ENCODE measurements at regions not wholly inside any gene's neighbourhood (a gene's known extent, or its start where the extent isn't known, plus 50 kb on each side); places are given as distances from the start of the nearest gene placed in this dataset.

DNA sequence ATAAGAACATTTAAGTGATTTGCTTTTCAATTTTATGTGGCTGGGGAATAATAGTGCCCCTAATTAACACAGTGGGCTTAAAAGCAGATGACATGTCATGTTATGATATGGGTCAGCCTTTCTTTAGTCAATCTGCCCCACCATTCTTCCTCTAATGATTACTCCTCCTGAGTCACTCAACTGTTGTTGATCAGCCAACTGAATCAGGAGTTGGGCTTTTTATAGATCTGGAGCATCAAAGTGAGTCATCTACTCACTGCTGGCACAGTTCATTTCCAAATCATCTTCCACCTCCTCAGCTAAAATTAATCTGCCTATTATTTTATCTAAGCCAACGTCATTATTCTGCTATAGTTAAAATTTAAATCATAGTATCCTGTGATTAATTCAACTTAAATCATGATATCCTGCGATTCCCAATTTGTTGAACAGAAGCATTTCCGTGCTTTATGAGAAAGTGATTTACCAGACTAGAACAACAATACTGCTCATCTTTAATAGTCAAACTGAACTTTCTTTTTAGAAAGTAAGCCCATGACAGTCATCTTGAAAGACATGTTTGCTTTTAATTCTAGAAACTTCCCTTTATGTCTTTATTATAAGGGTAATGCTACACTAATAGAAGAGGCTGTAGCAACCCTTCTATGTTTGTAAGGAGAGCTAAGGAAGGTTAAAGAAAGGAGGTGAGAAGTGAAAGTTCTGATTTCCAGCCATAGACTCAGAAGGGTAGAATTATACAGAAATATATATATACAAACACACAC, 551.4 kb downstream of the TBC1D4 start:
- in situ Hi-C loops (cut with HindIII; ENCODE audit: low pct_unique_long_range_greater_than_20kb, low sequenced_read_pairs): no loop called here
- DNase-seq (ENCODE audit: low read depth, low spot score): no peak

DNA sequence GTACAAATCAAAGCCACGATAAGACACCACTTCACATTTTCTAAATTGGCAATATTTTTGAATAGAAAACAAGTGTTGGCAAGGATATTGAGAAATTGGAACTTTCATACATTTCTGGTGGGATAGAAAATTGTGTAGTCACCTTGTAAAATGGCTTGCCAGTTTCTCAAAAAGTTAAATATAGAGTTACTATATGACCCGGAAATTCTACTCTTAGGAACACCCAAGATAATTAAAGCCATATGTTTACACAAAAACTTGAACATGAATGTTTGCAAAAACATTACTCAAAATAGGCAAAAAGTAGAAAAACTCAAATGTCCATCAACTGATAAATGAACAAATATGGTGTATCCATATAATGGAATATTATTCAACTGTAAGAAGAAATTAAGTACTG, 552.5 kb downstream of the TBC1D4 start:
- no peak for DNase-seq (ENCODE audit: low read depth, low spot score)
- in situ Hi-C loops (cut with HindIII; ENCODE audit: low pct_unique_long_range_greater_than_20kb, low sequenced_read_pairs): no loop called here

DNA sequence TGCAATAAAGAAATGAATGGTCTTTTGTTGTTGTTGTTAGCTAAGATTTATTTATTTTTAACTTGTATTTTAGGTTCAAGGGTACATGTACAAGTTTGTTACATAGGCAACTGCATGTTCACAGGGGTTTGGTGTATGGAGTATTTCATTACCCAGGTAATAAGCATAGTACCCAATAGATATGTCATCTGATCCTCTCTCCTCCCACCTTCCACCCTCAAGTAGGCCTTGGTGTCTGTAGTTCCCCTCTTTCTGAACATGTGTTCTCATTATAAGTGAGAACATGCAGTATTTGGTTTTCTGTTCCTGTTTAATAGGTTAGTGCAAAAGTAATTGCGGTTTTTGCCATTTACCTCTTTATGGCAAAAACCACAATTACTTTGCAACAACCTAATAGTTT, 554.1 kb downstream of the TBC1D4 start:
- DNase-seq (ENCODE audit: low read depth, low spot score): no peak
- in situ Hi-C loops (cut with HindIII; ENCODE audit: low pct_unique_long_range_greater_than_20kb, low sequenced_read_pairs): no loop called here

- in situ Hi-C loops (cut with HindIII; ENCODE audit: low pct_unique_long_range_greater_than_20kb, low sequenced_read_pairs): no loop called here
- DNase-seq (ENCODE audit: low read depth, low spot score): no peak
Measured at GRCh38 chr13:74922963-74923362, 559.0 kb downstream of the TBC1D4 start.

- in situ Hi-C loops (cut with HindIII; ENCODE audit: low pct_unique_long_range_greater_than_20kb, low sequenced_read_pairs): no loop called here
- DNase-seq (ENCODE audit: low read depth, low spot score): no peak
Measured at GRCh38 chr13:74921326-74921725, 560.6 kb downstream of the TBC1D4 start.

- in situ Hi-C loops (cut with HindIII; ENCODE audit: low pct_unique_long_range_greater_than_20kb, low sequenced_read_pairs): no loop called here
- no peak for DNase-seq (ENCODE audit: low read depth, low spot score)
Measured at GRCh38 chr13:74920920-74921319, 561.0 kb downstream of the TBC1D4 start.

DNA sequence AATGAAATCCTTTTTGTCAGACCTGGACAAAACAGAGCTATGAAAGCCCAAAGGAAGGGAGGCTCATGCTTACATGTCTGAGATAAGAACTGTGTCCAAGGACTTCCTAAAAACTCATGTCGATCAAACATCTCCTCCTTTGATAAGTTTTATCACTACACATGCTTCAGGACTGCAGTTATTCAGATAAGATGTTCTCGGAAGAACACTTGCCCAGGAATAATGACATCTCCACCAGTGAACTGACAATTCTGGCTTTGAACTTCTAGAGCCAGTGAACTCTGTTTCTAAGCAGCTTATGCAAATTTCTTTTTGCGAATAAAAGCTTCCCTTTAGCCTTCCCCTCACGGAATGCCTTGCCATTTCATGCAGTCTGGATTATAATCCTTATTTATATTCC, 561.6 kb downstream of the TBC1D4 start:
- in situ Hi-C loops (cut with HindIII; ENCODE audit: low pct_unique_long_range_greater_than_20kb, low sequenced_read_pairs): no loop called here
- DNase-seq (ENCODE audit: low read depth, low spot score): no peak

- no peak for DNase-seq (ENCODE audit: low read depth, low spot score)
- in situ Hi-C loops (cut with HindIII; ENCODE audit: low pct_unique_long_range_greater_than_20kb, low sequenced_read_pairs): no loop called here
Measured at GRCh38 chr13:74919914-74920313, 562.1 kb downstream of the TBC1D4 start.

DNA sequence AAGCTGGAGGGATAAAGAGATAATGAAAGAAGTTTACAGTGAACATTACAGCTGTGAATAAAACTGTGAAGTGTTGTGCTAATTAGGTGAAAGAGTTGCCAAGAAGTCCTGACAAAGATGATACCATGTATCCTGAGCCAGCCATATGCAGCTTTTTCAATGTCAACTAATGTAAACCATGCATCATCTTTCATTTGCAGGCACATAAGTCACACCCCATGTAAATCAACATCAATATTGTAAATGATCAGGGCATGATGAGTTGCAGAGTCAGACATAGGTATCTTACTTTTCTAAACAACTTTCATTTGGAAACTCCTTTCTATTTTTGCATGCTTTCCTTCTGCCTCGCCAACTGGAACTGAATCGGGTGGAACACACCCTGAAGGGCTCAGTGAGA, 569.1 kb downstream of the TBC1D4 start:
- in situ Hi-C loops (cut with HindIII; ENCODE audit: low pct_unique_long_range_greater_than_20kb, low sequenced_read_pairs): no loop called here
- no peak for DNase-seq (ENCODE audit: low read depth, low spot score)

DNA sequence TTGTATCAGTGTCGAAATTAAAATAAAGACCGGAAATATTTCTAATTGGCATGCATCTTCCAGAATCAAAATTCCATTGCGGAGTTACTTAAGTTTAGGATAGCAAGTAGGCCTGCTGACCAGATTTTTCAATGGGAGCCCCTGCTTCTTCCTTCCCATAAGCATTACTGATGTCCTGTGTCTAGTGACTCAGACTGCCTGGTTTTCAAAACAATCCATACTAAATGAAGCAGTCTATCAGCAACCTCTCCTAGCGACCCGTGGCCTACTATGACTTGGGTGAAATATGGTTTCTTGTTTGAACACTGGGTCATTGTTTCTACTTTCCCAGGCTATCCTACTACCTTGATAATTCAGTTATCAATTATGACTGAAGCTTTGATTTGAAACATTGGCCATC, 571.6 kb downstream of the TBC1D4 start:
- no peak for DNase-seq (ENCODE audit: low read depth, low spot score)
- in situ Hi-C loops (cut with HindIII; ENCODE audit: low pct_unique_long_range_greater_than_20kb, low sequenced_read_pairs): no loop called here

DNA sequence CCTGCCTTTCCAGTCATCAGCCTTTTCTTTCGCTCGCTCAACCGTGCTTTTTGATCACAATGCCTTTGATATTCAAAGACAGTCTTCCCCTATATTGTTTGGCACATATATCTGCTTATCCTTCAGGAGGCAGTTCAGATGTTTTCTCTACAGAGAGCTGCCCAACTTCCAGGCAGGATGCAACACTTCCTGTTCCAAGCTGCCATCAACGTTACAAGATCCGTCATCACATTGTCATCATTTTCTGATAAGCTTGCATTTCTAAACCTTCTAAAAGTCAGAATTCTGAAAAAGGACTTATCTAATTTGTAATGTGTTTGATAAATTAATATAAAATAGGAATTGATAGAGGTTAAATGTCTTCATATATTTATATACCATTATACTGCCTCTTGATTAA, 574.2 kb downstream of the TBC1D4 start:
- in situ Hi-C loops (cut with HindIII; ENCODE audit: low pct_unique_long_range_greater_than_20kb, low sequenced_read_pairs): no loop called here
- DNase-seq (ENCODE audit: low read depth, low spot score): no peak

DNA sequence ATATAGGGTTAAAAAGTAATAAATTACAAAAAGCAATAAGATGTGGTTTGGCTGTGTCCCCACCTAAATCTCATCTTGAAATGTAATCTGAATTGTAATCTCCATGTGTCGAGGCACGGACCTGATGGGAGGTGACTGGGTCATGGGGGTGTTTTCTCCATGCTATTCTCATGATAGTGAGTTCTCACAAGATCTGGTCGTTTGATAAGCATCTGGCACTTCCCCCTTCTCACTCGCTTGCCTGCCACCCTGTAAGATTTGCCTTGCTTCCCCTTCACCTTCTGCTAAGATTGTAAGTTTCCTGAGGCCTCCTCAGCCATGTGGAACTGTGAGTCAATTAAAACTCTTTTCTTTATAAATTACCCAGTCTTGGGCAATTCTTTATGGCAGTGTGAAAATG, 577.4 kb downstream of the TBC1D4 start:
- DNase-seq (ENCODE audit: low read depth, low spot score): no peak
- in situ Hi-C loops (cut with HindIII; ENCODE audit: low pct_unique_long_range_greater_than_20kb, low sequenced_read_pairs): no loop called here

DNA sequence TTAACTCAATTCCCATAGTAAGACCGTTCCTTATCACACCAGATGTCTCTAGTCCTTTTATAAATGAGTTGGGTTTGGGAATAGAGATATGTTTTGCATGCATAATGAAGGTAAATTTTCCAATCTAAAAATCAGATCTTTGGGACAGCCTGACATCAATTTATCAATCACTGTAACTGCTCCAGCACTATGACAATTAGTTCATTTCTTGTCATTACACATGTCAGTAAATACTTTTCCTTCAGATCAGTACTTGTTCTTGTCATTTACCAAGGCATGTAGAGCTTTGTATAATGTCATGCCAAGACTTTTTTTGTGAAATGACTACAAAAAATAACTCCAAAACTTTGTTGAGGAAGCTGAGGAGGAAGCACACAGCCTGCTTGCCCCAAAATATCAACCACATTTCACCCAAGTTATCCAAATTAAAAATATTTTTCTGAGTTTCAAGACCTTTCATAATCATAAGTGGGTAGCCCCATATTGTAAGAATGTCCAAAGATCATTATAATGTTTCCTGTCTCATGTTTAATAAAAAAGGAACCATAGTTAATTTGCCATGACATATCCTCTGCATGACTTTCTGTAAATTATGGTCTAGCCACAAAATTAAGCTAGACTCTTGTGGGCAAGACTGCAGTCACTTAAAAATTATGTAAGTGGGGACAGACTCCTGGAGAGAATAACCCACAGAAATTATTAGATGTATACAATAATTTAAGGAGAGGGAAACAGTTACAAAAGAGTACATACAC, 586.8 kb downstream of the TBC1D4 start:
- DNase-seq (ENCODE audit: low read depth, low spot score): no peak
- in situ Hi-C loops (cut with HindIII; ENCODE audit: low pct_unique_long_range_greater_than_20kb, low sequenced_read_pairs): no loop called here

- in situ Hi-C loops (cut with HindIII; ENCODE audit: low pct_unique_long_range_greater_than_20kb, low sequenced_read_pairs): no loop called here
- no peak for DNase-seq (ENCODE audit: low read depth, low spot score)
Measured at GRCh38 chr13:74892096-74892495, 589.9 kb downstream of the TBC1D4 start.

- no peak for DNase-seq (ENCODE audit: low read depth, low spot score)
- in situ Hi-C loops (cut with HindIII; ENCODE audit: low pct_unique_long_range_greater_than_20kb, low sequenced_read_pairs): no loop called here
Measured at GRCh38 chr13:74891610-74892009, 590.4 kb downstream of the TBC1D4 start.

DNA sequence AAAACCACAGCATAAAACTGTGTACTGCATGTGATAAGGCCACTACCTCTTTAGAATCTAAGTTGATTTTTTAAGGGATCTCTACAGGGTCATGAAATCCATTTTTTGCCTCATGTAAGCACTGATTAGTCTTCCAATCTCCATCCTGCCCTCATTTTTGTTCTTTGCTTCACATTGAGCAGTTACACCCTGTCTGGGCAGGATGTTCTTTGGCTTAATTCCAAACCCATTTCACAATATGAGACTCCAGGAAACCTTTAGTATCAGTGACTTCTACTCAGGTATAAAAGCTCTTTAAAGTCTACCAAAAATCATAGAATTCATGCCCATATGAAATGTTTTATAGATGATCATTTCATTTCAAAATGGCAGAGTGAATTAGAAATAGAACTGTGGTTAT, 592.6 kb downstream of the TBC1D4 start:
- in situ Hi-C loops (cut with HindIII; ENCODE audit: low pct_unique_long_range_greater_than_20kb, low sequenced_read_pairs): no loop called here
- no peak for DNase-seq (ENCODE audit: low read depth, low spot score)

DNA sequence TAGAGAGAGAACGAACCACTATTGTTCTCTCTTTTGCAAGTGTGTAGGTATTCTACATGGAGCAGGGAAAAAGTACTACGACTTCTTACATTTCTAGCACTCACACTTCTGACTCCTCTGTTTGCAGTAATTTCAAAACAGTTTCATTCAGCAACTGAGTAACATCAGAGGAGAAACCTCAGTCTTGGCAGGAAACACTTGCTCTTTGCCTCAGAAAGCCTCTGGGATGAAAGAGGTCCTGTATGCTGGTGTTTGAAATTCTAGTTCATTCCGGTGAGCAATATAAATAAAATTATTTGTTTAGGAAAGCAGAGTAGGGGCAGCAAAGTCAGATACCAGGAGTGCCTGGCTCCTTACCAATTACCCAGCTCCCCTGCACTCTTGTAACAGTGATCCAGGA, 595.5 kb downstream of the TBC1D4 start:
- DNase-seq (ENCODE audit: low read depth, low spot score): no peak
- in situ Hi-C loops (cut with HindIII; ENCODE audit: low pct_unique_long_range_greater_than_20kb, low sequenced_read_pairs): no loop called here

DNA sequence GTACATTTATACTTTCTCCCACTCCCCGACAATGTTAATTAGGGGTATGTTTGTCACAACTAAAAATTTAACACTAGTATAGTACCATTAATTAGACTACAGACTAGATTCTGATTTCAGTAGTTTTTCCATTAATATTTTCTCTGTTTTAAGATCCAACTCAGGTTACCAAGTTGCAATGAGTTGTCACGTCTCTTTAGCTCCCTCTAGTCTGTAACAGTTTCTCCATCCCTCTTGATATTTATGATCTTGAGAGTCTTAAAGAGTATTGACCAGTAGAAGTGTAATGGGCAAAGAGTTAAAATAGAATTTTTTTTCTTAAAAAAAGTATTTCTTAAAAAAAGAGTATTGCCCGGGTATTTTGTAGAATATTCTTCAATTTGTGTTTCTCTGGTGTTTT, 598.1 kb downstream of the TBC1D4 start:
- in situ Hi-C loops (cut with HindIII; ENCODE audit: low pct_unique_long_range_greater_than_20kb, low sequenced_read_pairs): no loop called here

GRCh38 chr13:74871369-74872070, 610.4 kb downstream of the TBC1D4 start:
- in situ Hi-C loops (cut with HindIII; ENCODE audit: low pct_unique_long_range_greater_than_20kb, low sequenced_read_pairs): no loop called here
- no peak for DNase-seq (ENCODE audit: low read depth, low spot score)

More for the DNA sequence above, 598.1 kb downstream of the TBC1D4 start:
- peak; percentile 41 for DNase-seq (ENCODE audit: low read depth, low spot score)

All from SK-MEL-5 (cell line).